ENCODE measurements at regions not wholly inside any gene's neighbourhood (a gene's known extent, or its start where the extent isn't known, plus 50 kb on each side); places are given as distances from the start of the nearest gene placed in this dataset.

- H3K79me2 ChIP-seq (replicated peaks; ENCODE audit: insufficient read depth): no peaks in the 10 kb centered on the region
- no peak overlapping the region for H3K4me2 ChIP-seq
- no peak overlapping the region; the same call in 2 of the 3 replicates for H3K4me3 Mint-ChIP-seq
- no peaks in the 10 kb centered on the region for H3K9me3 Mint-ChIP-seq
- H3K27ac ChIP-seq (ENCODE audit: low read depth): no peak overlapping the region
- no peak for ATAC-seq
- H2AFZ ChIP-seq: no peak overlapping the region
- no peaks in the 10 kb centered on the region for H3K36me3 ChIP-seq (ENCODE audit: insufficient read depth)
- no peaks in the 10 kb centered on the region for H3K36me3 Mint-ChIP-seq (ENCODE audit: low read depth)
- TF ChIP-seq EZH2phosphoT487 (IDR thresholded peaks at IDR 0.05; ENCODE audit: unreplicated experiment) (no peak), ZNF462 (CRISPR knock-in tag; IDR thresholded peaks at IDR 0.05) (no peak), STAT1 (IDR thresholded peaks at IDR 0.05; ENCODE audit: unreplicated experiment) (no peak), ETS1 (IDR thresholded peaks at IDR 0.05) (no peak), ZNF331 (CRISPR knock-in tag; IDR thresholded peaks at IDR 0.05; ENCODE audit: low read depth) (no peak), JUNB (IDR thresholded peaks at IDR 0.05; ENCODE audit: unreplicated experiment) (no peak), EZH2 (IDR thresholded peaks at IDR 0.05; ENCODE audit: low read depth, unreplicated experiment) (no peak), POLR2AphosphoS5 (IDR thresholded peaks at IDR 0.05; ENCODE audit: low read depth) (no peak), REST (IDR thresholded peaks at IDR 0.05; ENCODE audit: unreplicated experiment) (no peak), CTCF (conservative IDR thresholded peaks at IDR 0.05; ENCODE audit: low read depth in 2 of 2) (no peak), ZNF114 (CRISPR knock-in tag; IDR thresholded peaks at IDR 0.05) (no peak)
- H3K9me2 ChIP-seq (ENCODE audit: insufficient read depth): no peaks in the 10 kb centered on the region
- no peaks in the 10 kb centered on the region for H3F3A ChIP-seq (replicated peaks; ENCODE audit: low read depth)
- no peak for DNase-seq (ENCODE audit: low spot score)
- peaks cover 20% of the 10 kb centered on the region for H3K27me3 Mint-ChIP-seq (ENCODE audit: insufficient read depth, low read depth, poor library complexity)
- peaks cover 4% of the 10 kb centered on the region; the same call in 1 of the 2 replicates for H3K4me1 ChIP-seq (ENCODE audit: insufficient read depth)
- H3K27ac Mint-ChIP-seq: no peak overlapping the region
- peaks cover 21% of the 10 kb centered on the region for H3K27me3 ChIP-seq (ENCODE audit: insufficient read depth)
- H4K20me1 ChIP-seq (replicated peaks; ENCODE audit: insufficient read depth): no peaks in the 10 kb centered on the region
- peaks cover 7% of the 10 kb centered on the region; the same call in 2 of the 3 replicates for H3K4me1 Mint-ChIP-seq
- H3K4me3 ChIP-seq: no peak overlapping the region
These were observed 53.6 kb upstream of the PABPC3 start for GRCh38 chr13:25042151-25042865.

Measured in GM23338 (cell line).